Left lung (tissue), 4 donors: ENCODE measurements at regions not wholly inside any gene's neighbourhood (a gene's known extent, or its start where the extent isn't known, plus 50 kb on each side); places are given as distances from the start of the nearest gene placed in this dataset.
"Not testable (repeated sequence)": the region's sequence is repeated elsewhere in the genome, so short reads cannot be mapped to it uniquely, and the experiment has no call there.

Experiments used
- ATAC-seq: fragments of 200-7000 bp; cut with Tn5 transposase; one replicate; pipeline ENCODE4 v1.9.1; 2020; ENCODE audit warnings: moderate library complexity
- DNase-seq, 4 donors: peaks; one replicate each; pipeline ENCODE4 v3.0.0-alpha.2; 2013 to 2020
- H3K27ac ChIP-seq, 2 donors: fragments of 200-600 bp; sonication (generic) in 1 of 2; one replicate each; pipeline versions ENCODE4 v1.5.0 to v1.8.0; 2020 to 2021
- H3K27me3 ChIP-seq, 2 donors: fragments of 200-600 bp; sonication (generic) in 1 of 2; one replicate each; pipeline versions ENCODE4 v1.5.0 to v1.8.0; 2020 to 2021
- H3K36me3 ChIP-seq, 2 donors: fragments of 200-600 bp; sonication (generic) in 1 of 2; one replicate each; pipeline versions ENCODE4 v1.5.0 to v1.8.0; 2020 to 2021
- H3K4me1 ChIP-seq, 2 donors: fragments of 200-600 bp; one replicate each; pipeline ENCODE4 v1.8.0; 2021
- H3K4me3 ChIP-seq, 2 donors: fragments of 200-600 bp; sonication (generic) in 1 of 2; one replicate each; pipeline versions ENCODE4 v1.5.0 to v1.8.0; 2020 to 2021; ENCODE audit warnings: mild to moderate bottlenecking in 1 of 2
- H3K9me3 ChIP-seq, 2 donors: fragments of 200-600 bp; sonication (generic) in 1 of 2; one replicate each; pipeline versions ENCODE4 v1.5.0 to v1.8.0; 2020 to 2021
- intact Hi-C, 2 donors: fragments of 100-400 bp; cut with DNase I; formaldehyde crosslinking; loops; one replicate each; pipeline versions ENCODE4 v1.11.2 to v1.14.2; 2022
- TF ChIP-seq, protein P1 (sequence below), 2 donors: fragments of 200-600 bp; sonication (generic) in 1 of 2; IDR thresholded peaks; one replicate each; pipeline versions ENCODE4 v1.5.0 to v1.8.0; 2021; ENCODE audit warnings: antibody characterized with exemption in 2 of 2
- donor health status: DM: no; HTN: yes; CAD: no.
- donor health status: DM: no; HTN: no; CAD: no.

DNA sequence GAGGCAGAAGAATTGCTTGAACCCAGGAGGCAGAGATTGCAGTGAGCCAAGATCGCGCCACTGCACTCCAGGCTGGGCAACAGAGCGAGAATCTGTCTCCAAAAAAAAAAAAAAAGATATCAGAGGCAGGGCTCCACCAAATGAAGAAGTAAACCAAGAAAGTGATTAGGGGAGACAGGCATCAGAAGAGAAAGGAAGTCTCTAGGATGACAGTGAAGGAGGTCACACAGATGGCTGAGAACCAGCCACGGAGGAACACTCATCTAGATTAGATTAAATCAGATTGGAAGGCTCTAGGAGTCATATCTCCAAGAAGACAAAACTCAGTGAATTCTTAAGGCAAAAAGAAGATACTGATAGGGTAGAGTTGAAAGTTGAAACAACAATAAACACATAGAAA, 102.2 kb upstream of the CCDC28A start:
- H3K36me3 ChIP-seq, result no peaks in the 10 kb centered on the region
- peaks cover 0 to 8% of the 10 kb centered on the region in 2 donors for H3K4me1 ChIP-seq
- ATAC-seq (no peak), DNase-seq (no peak)
- H3K27me3 ChIP-seq, result no peaks in the 10 kb centered on the region
- no peak overlapping the region for H3K27ac ChIP-seq
- H3K4me3 ChIP-seq, result no peak overlapping the region
- TF ChIP-seq, protein P1, sequence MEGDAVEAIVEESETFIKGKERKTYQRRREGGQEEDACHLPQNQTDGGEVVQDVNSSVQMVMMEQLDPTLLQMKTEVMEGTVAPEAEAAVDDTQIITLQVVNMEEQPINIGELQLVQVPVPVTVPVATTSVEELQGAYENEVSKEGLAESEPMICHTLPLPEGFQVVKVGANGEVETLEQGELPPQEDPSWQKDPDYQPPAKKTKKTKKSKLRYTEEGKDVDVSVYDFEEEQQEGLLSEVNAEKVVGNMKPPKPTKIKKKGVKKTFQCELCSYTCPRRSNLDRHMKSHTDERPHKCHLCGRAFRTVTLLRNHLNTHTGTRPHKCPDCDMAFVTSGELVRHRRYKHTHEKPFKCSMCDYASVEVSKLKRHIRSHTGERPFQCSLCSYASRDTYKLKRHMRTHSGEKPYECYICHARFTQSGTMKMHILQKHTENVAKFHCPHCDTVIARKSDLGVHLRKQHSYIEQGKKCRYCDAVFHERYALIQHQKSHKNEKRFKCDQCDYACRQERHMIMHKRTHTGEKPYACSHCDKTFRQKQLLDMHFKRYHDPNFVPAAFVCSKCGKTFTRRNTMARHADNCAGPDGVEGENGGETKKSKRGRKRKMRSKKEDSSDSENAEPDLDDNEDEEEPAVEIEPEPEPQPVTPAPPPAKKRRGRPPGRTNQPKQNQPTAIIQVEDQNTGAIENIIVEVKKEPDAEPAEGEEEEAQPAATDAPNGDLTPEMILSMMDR (IDR thresholded peaks at IDR 0.05), result no peak
- no peaks in the 10 kb centered on the region for H3K9me3 ChIP-seq
- intact Hi-C loops, result no loop called here

DNA sequence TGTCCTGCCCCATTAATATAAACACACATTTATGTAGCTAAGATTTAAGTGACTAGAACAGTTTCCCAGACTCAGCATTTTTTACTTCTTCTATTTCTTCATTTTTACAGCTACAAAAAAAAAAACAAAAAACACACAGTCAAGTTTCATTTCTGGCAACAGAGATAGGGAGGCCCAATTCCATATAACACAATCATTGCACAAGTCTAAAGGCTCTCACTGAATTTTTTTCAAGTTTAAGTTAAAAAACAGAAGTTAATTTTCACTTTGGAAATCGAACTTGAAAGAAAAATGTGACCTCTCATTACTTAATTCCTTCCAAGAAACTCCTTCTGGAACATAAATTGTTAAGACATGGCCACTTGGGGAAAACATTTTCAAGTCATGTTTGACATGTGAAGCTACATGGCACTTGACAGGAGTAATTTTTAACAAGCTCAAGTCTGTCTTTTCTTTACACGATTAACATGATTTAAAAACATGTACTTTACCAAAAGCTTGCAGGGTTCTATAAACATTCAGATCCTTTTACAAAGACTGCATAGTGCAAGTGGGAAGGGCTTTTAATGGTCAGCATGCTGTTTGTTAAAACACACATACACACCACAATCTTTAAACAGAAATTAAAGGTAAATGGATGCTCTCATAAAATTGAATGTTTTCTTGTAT, 100.1 kb upstream of the CCDC28A start:
- TF ChIP-seq, protein P1 (IDR thresholded peaks at IDR 0.05), result no peak
- no peak for DNase-seq
- intact Hi-C loops, result no loop called here
- Histone ChIP-seq H3K27me3 (no peaks in the 10 kb centered on the region), H3K27ac (peak overlapping the region; percentile 34 to 42), H3K4me3 (no peak overlapping the region), H3K9me3 (no peaks in the 10 kb centered on the region), H3K36me3 (no peaks in the 10 kb centered on the region), H3K4me1 (peaks cover 0 to 8% of the 10 kb centered on the region in 2 donors)
- ATAC-seq, result peak; percentile 52

DNA sequence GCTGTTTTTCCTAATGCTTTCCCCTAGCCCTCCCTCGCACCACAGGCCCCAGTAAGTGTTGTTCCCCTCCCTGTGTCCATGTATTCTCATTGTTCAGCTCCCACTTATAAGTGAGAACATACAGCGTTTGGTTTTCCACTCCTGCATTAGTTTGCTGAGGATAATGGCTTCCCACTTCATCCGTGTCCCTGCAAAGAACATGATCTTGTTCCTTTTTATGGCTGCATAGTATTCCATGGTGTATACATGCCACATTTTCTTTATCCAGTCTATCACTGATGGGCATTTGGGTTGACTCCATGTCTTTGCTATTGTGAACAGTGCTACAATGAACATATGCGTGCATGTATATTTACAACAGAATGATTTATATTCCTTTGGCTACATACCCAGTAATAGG, 99.1 kb upstream of the CCDC28A start:
- H3K36me3 ChIP-seq, intact Hi-C loops, H3K4me3 ChIP-seq, H3K9me3 ChIP-seq, H3K4me1 ChIP-seq, ATAC-seq, H3K27me3 ChIP-seq, DNase-seq, H3K27ac ChIP-seq: not testable (repeated sequence)

DNA sequence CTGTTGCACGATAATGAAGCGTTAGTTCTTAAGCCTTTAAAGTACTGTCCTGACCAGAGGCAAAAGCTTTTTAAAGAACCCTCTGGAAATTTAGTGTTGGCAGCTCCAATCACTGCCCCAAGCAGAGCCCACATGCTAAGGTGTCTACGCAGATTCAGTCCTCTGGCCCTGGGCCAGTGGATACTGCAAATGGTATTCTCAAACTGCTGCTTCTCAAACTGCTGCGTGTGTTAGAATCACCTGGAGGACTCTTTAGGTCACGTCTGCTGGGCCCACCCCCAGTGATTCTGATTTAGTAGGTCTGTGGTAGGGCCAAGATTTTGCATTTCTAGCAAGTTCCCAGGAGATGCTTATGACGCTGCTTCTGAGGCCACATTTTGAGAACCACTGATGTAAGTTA, 96.0 kb upstream of the CCDC28A start:
- H3K36me3 ChIP-seq, result no peaks in the 10 kb centered on the region
- intact Hi-C loops, result no loop called here
- no peak overlapping the region for H3K4me3 ChIP-seq
- TF ChIP-seq, protein P1 (IDR thresholded peaks at IDR 0.05), result no peak
- H3K27me3 ChIP-seq, result no peaks in the 10 kb centered on the region
- H3K9me3 ChIP-seq, result no peaks in the 10 kb centered on the region
- no peak overlapping the region for H3K27ac ChIP-seq
- DNase-seq (no peak), ATAC-seq (no peak)
- H3K4me1 ChIP-seq, result peaks cover 0 to 6% of the 10 kb centered on the region in 2 donors

DNA sequence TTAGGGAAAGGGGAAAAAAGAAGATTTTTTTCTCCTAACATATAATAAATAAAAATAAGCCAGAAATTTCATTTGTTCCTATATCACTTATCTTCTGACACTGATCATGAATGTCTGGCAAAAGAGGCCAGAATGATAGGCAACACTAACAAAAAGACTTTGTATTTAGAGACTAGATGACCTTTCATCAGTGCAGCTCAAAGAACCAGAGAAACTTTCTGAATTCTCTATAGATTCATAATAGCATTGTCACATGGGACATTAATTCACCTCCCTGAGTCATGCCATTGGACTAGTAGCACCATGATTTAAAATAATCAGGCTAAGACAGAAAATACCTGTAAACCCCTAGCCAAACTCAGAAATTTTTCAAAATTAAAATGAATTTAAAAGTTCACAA, 95.4 kb upstream of the CCDC28A start:
- Histone ChIP-seq H3K4me1 (peaks cover 0 to under 1% of the 10 kb centered on the region in 2 donors), H3K9me3 (no peaks in the 10 kb centered on the region), H3K27me3 (no peaks in the 10 kb centered on the region), H3K36me3 (no peaks in the 10 kb centered on the region), H3K4me3 (no peak overlapping the region), H3K27ac (no peak overlapping the region)
- ATAC-seq (no peak), DNase-seq (no peak)
- intact Hi-C loops, result no loop called here
- TF ChIP-seq, protein P1 (IDR thresholded peaks at IDR 0.05), result no peak

DNA sequence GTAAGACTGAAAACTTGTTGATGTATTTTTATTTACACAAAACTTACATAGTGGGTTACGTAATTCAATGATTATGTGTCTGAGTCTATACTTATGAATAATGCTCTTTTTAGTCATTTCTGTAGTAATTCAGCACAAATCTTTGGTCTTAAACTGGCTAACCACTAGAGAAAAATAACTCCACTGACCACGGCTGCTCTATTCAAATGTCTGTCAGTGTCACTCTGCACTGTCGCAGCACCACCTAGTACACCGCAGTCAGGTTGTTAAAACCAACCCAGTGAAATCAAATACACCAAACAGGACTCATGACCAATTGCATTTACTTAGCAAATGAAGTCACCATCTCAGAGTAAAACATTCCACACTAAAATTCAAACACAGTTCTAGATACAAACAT, 93.5 kb upstream of the CCDC28A start:
- DNase-seq (no peak), ATAC-seq (no peak)
- Histone ChIP-seq H3K27me3 (no peaks in the 10 kb centered on the region), H3K4me1 (peaks cover 0 to 4% of the 10 kb centered on the region in 2 donors), H3K4me3 (no peak overlapping the region), H3K9me3 (no peaks in the 10 kb centered on the region), H3K27ac (no peak overlapping the region), H3K36me3 (no peaks in the 10 kb centered on the region)
- TF ChIP-seq, protein P1 (IDR thresholded peaks at IDR 0.05), result no peak
- intact Hi-C loops, result no loop called here
